HepG2 (cell line): ENCODE measurements at regions not wholly inside any gene's neighbourhood (a gene's known extent, or its start where the extent isn't known, plus 50 kb on each side); places are given as distances from the start of the nearest gene placed in this dataset.

Experiments
- ATAC-seq: fragments of 200-7000 bp; cut with Tn5 transposase; 3 replicates; pipeline ENCODE4 v1.9.1; 2020; ENCODE audit warnings: mild to moderate bottlenecking, moderate library complexity
- BruUV-seq: library from RNA; stranded (reverse); fragments of 400-500 nt; replicated peaks from 2 replicates; lab custom pipeline; 2021; lab: Mats Ljungman, UMichigan
- CTCF ChIA-PET: fragments of 300-600 bp; formaldehyde crosslinking; extraction: SDS; loops from one replicate; lab custom pipeline; 2021; ENCODE audit warnings: low total read pairs, inconsistent platforms, low intra/inter-chr PET ratio; lab: Yijun Ruan, JAX
- POLR2A ChIA-PET: fragments of 350-600 bp; sonication (Branson Sonifier 250); formaldehyde crosslinking; loops from one replicate; lab custom pipeline; 2020; ENCODE audit warnings: antibody characterized with exemption, inconsistent platforms; lab: Yijun Ruan, JAX
- DNase-seq: peaks from one replicate; pipeline ENCODE4 v3.0.0-alpha.2; 2015; ENCODE audit warnings: low spot score
- FAIRE-seq: peaks from 3 replicates; lab custom pipeline; 2011; peaks lifted over from hg19 to GRCh38; lab: Jason Lieb, UNC
- H2AFZ ChIP-seq: one replicate; pipeline ENCODE4 v1.6.1; 2011; ENCODE audit warnings: low read length, inconsistent platforms
- H3K27ac ChIP-seq: fragments of 300-600 bp; 3 replicates; pipeline ENCODE4 v1.8.0; 2011; ENCODE audit warnings: mixed run types, mild to moderate bottlenecking, mixed read lengths, low read length, inconsistent platforms; ENCODE audit not compliant: insufficient read depth; ENCODE audit errors: extremely low read length
- H3K27me3 ChIP-seq, 2 experiments: fragments of 200-600 bp in 1 of 2; 2 replicates in 1 of 2; 3 replicates in 1 of 2; pipeline versions ENCODE4 v1.6.0 to v1.8.0; 2011; ENCODE audit warnings: low read length in 2 of 2, mild to moderate bottlenecking in 2 of 2, moderate library complexity in 2 of 2, inconsistent platforms in 1 of 2; ENCODE audit not compliant: insufficient read depth in 2 of 2, control insufficient read depth in 1 of 2
- H3K36me3 ChIP-seq, 2 experiments: fragments of 200-600 bp in 1 of 2; replicated peaks in 1 of 2; 2 replicates in 1 of 2; 3 replicates in 1 of 2; pipeline versions ENCODE4 v1.5.1 to v1.8.0; 2011; ENCODE audit warnings: low read length in 2 of 2, inconsistent platforms in 1 of 2; ENCODE audit not compliant: insufficient read depth in 2 of 2, control insufficient read depth in 1 of 2
- H3K4me1 ChIP-seq: 2 replicates; pipeline ENCODE4 v1.5.1; 2012; ENCODE audit warnings: low read length, inconsistent platforms; ENCODE audit not compliant: insufficient read depth
- H3K4me2 ChIP-seq: 2 replicates; pipeline ENCODE4 v1.6.0; 2011; ENCODE audit warnings: low read depth, low read length, inconsistent platforms
- H3K4me3 ChIP-seq, 3 experiments: fragments of 200-600 bp in 1 of 3; sonication (generic), shearing (Covaris generic) in 1 of 3; replicated peaks in 1 of 3; 2 replicates each; pipeline ENCODE4 v1.5.1; 2011 to 2016; ENCODE audit warnings: low read length in 3 of 3, inconsistent platforms in 2 of 3, low read depth in 2 of 3, mild to moderate bottlenecking in 2 of 3, control low read depth in 1 of 3, mixed read lengths in 1 of 3; ENCODE audit not compliant: insufficient read depth in 1 of 3
- H3K79me2 ChIP-seq: one replicate; pipeline ENCODE4 v1.6.1; 2011; ENCODE audit warnings: low read length, inconsistent platforms; ENCODE audit not compliant: insufficient read depth
- H3K9ac ChIP-seq: 2 replicates; pipeline ENCODE4 v1.6.0; 2011; ENCODE audit warnings: mild to moderate bottlenecking, low read depth, low read length, inconsistent platforms; ENCODE audit not compliant: insufficient read depth
- H3K9me3 ChIP-seq: 2 replicates; pipeline ENCODE4 v1.5.1; 2012; ENCODE audit warnings: mild to moderate bottlenecking, low read length
- H4K20me1 ChIP-seq: 2 replicates; pipeline ENCODE4 v1.6.0; 2011; ENCODE audit warnings: inconsistent platforms, mild to moderate bottlenecking, low read length, moderate library complexity; ENCODE audit not compliant: insufficient read depth
- DMAP1 ChIP-seq: IDR thresholded peaks from 2 replicates; pipeline ENCODE4 v1.6.1; 2016
- DR1 ChIP-seq: sonication (generic); formaldehyde crosslinking; IDR thresholded peaks from 2 replicates; pipeline ENCODE4 v1.8.0; 2021; ENCODE audit warnings: mild to moderate bottlenecking, missing genetic modification reagents, inconsistent platforms
- HNF1A ChIP-seq, 2 experiments: sonication (generic) in 1 of 2; formaldehyde crosslinking in 1 of 2; IDR thresholded peaks; 2 replicates each; pipeline versions ENCODE4 v1.4.0 to v1.6.1; 2016 to 2020; ENCODE audit warnings: borderline replicate concordance in 1 of 2, low read depth in 1 of 2, mild to moderate bottlenecking in 1 of 2, missing genetic modification reagents in 1 of 2
- HNF4G ChIP-seq, 2 experiments: sonication (generic) in 1 of 2; formaldehyde crosslinking in 1 of 2; IDR thresholded peaks; 2 replicates each; pipeline versions ENCODE4 v1.4.0 to v1.6.1; 2011 to 2020; ENCODE audit warnings: borderline replicate concordance in 2 of 2, low read depth in 2 of 2, mild to moderate bottlenecking in 2 of 2, low read length in 1 of 2, missing genetic modification reagents in 1 of 2, moderate library complexity in 1 of 2
- NRL ChIP-seq: sonication (generic); formaldehyde crosslinking; IDR thresholded peaks from 2 replicates; pipeline ENCODE4 v1.5.0; 2020; ENCODE audit warnings: missing genetic modification reagents, mild to moderate bottlenecking, moderate library complexity, borderline replicate concordance
- SMAD3 ChIP-seq: sonication (generic); formaldehyde crosslinking; IDR thresholded peaks from 2 replicates; pipeline ENCODE4 v1.4.0; 2020; ENCODE audit warnings: missing genetic modification reagents
- TBX3 ChIP-seq: fragments of 450-650 bp; IDR thresholded peaks from 2 replicates; pipeline ENCODE4 v1.6.1; 2017; ENCODE audit warnings: antibody characterized with exemption, mild to moderate bottlenecking, inconsistent platforms, borderline replicate concordance
- ZNF18 ChIP-seq: sonication (generic); formaldehyde crosslinking; IDR thresholded peaks from 2 replicates; pipeline ENCODE4 v1.8.0; 2022; ENCODE audit warnings: mild to moderate bottlenecking, missing genetic modification reagents; ENCODE audit not compliant: insufficient replicate concordance
- ZNF761 ChIP-seq: sonication (generic); formaldehyde crosslinking; conservative IDR thresholded peaks from 2 replicates; pipeline ENCODE4 v1.4.0; 2020; ENCODE audit warnings: mild to moderate bottlenecking, missing genetic modification reagents
- ZNF792 ChIP-seq: IDR thresholded peaks from 2 replicates; pipeline ENCODE4 v1.6.1; 2016
- WGBS: methylation state at CpG from one replicate; pipeline ENCODE4 v1.1.6; 2017; ENCODE audit warnings: low lambda C conversion rate; 5-methylcytosine and 5-hydroxymethylcytosine counted together
- in situ Hi-C: cut with HindIII; loops from 2 replicates; pipeline ENCODE4 v1.10.0; 2017; ENCODE audit warnings: low pct_unique_long_range_greater_than_20kb; ENCODE audit not compliant: extremely low pct_ligation_motif_present
- intact Hi-C: fragments of 100-400 bp; cut with micrococcal nuclease; formaldehyde crosslinking; loops from one replicate; pipeline ENCODE4 v1.10.0; 2022; ENCODE audit not compliant: unreplicated experiment

GRCh38 chr5:89130851-89131250, 247.9 kb upstream of the MEF2C start:
- in situ Hi-C loops, result no loop called here
- Histone ChIP-seq H3K79me2 (no peaks in the 10 kb centered on the region), H4K20me1 (no peaks in the 10 kb centered on the region), H3K4me3 (no peak overlapping the region), H3K9me3 (no peaks in the 10 kb centered on the region), H3K4me1 (no peaks in the 10 kb centered on the region), H3K9ac (no peak overlapping the region), H2AFZ (no peak overlapping the region), H3K4me2 (no peak overlapping the region), H3K27ac (no peak overlapping the region), H3K27me3 (no peaks in the 10 kb centered on the region), H3K36me3 (no peaks in the 10 kb centered on the region)
- intact Hi-C loops, result no loop called here
- no peak for ATAC-seq
- ChIA-PET CTCF (no interaction called here), POLR2A (no interaction called here)
- TF ChIP-seq ZNF18 (CRISPR knock-in tag), result no peak
- DNase-seq, result no peak
- 38% methylated on average over 1 of the region's 1 CpG for WGBS
- BruUV-seq, result no TSS peak
- FAIRE-seq, result no peak

- Histone ChIP-seq H3K27ac (no peak overlapping the region), H3K4me2 (no peak overlapping the region), H3K4me1 (no peaks in the 10 kb centered on the region), H3K9ac (no peak overlapping the region), H3K27me3 (no peaks in the 10 kb centered on the region), H3K4me3 (no peak overlapping the region), H3K9me3 (no peaks in the 10 kb centered on the region), H3K36me3 (no peaks in the 10 kb centered on the region), H4K20me1 (no peaks in the 10 kb centered on the region), H3K79me2 (no peaks in the 10 kb centered on the region), H2AFZ (no peak overlapping the region)
- ATAC-seq (no peak), FAIRE-seq (no peak), DNase-seq (no peak)
- POLR2A ChIA-PET, result no interaction called here
- 0% methylated on average over 1 of the region's 1 CpG for WGBS
- no TSS peak for BruUV-seq
- intact Hi-C loops, result no loop called here
- in situ Hi-C loops, result no loop called here
- CTCF ChIA-PET, result no interaction called here
- TF ChIP-seq NRL (CRISPR knock-in tag), result no peak
- TF ChIP-seq ZNF761 (CRISPR knock-in tag), result no peak
- TF ChIP-seq SMAD3, result no peak
- no peak for TF ChIP-seq TBX3
- no peak for TF ChIP-seq ZNF792 (CRISPR knock-in tag)
- no peak for TF ChIP-seq HNF4G (IDR thresholded peaks at IDR 0.05; ENCODE audit: borderline replicate concordance, low read depth, low read length)
- no peak for TF ChIP-seq HNF4G (CRISPR knock-in tag; IDR thresholded peaks at IDR 0.05; ENCODE audit: borderline replicate concordance, low read depth)
- no peak for TF ChIP-seq DR1
- TF ChIP-seq HNF1A (IDR thresholded peaks at IDR 0.05; ENCODE audit: low read depth), result no peak
- no peak for TF ChIP-seq HNF1A (CRISPR knock-in tag; IDR thresholded peaks at IDR 0.05; ENCODE audit: borderline replicate concordance)
- no peak for TF ChIP-seq DMAP1 (CRISPR knock-in tag)
Measured at GRCh38 chr5:89129941-89130340, 247.0 kb upstream of the MEF2C start.
